Inflammatory macrophage treated with lipopolysaccharide for 1 hour (primary cell): ENCODE measurements at regions not wholly inside any gene's neighbourhood (a gene's known extent, or its start where the extent isn't known, plus 50 kb on each side); places are given as distances from the start of the nearest gene placed in this dataset.
A peak's percentile ranks its signal among the peaks of the same experiment; 100 is the strongest.

Experiments used
- DNase-seq, 2 donors: peaks; one replicate each; pipeline ENCODE4 v3.0.0-alpha.2; 2020 to 2022

DNA sequence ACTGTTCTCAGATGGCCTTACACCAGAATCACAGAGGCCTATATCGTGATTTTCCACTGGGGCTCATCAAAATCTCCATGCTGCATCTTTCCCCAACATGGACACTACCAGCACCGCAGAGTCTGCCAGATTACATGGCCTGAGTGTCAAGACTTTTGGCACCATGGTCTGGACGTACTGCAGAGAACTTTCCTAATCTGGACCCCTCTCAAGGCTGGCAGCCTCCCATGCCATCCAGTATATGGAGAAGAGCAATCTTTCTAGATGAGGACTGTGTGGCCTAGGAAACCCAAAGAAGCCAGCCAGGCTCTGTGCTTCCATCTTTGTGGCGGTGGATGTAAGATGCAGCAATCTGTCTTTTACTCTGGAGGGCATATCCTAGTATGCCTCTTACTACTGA is 139.2 kb downstream of the ADAMTS15 start:
- no peak for DNase-seq

- DNase-seq = no peak
These were observed 140.0 kb downstream of the ADAMTS15 start for GRCh38 chr11:130588471-130588870.

DNA sequence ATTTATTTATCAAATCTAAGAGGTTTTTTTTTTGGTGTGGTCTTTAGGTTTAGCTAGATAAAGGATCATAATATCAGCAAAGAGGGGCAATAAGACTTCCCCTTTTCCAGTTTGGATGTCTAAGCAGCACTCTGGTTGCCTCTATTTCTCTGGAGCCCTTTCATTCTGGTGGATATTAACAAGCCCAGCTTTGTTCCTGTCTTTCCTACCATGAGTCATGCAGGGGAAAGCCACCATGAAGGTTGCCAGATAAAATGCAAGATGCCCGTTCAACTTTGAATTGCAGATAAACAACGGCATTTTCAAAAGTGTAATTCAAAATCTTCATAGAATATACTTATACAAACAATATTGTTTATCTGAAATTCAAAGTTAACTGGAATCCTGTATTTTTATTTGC is 143.6 kb downstream of the ADAMTS15 start:
- DNase-seq = no peak

- DNase-seq = no peak
These were observed 144.6 kb downstream of the ADAMTS15 start for GRCh38 chr11:130593064-130593463.

DNA sequence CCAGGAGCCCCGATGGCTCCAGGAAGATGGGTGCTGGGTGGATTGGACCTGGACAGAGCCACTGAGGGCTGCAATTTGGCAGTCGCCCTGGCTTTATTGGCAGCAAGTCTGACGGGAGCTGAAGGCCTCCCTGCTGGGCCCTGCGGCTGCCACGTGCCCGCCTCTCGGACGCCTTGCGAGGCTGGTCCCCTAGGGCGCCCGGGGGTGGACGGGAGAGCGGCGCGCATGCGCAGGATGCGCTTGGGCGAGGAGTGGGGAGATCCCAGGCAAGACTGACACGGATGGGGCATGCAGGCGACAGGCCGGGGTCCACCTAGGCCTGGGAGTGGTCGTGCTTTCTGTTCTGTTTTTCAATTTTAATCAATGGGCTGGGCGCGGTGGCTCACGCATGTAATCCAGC is 150.0 kb downstream of the ADAMTS15 start:
- no peak for DNase-seq

GRCh38 chr11:130599073-130599654 is 150.7 kb downstream of the ADAMTS15 start:
- DNase-seq = no peak

DNA sequence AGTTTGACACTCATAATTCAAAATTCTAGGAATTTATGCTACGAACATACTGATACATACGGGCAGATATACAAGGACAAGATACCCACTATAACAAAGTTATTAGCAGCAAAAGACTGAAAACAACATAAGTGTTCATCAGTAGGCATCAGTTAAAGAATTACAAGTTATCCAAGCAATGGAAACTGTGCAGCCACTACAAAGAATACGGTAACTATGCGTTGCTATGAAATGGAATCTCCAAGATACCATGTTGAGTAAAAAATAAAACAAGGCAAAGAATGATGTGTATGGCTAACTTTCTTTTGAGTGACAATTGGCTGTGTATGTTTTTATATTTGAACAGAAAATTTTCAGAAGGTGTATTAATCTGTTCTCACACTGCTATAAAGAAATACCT is 151.7 kb downstream of the ADAMTS15 start:
- DNase-seq = no peak

- DNase-seq = no peak
These were observed 152.2 kb downstream of the ADAMTS15 start for GRCh38 chr11:130600616-130601015.

DNA sequence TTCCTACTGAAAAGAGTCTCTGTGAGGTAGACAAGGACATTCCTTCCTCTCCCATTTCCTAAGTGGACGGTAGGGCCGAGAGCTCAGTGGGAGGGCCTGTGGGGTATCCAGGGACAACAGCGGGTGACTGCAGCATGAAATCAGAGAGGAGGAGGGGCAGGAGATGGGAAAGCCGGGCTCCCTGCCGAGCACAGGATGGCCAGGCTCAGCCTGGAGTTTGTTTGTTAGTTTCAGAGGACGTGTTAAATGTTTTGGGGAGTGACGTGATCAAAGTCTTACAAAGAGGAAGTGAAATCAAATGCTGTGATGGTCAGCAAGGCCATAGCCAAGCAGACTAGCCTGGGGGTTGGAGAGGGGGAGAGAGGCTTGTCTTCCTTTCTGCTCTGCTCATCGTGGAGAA is 152.7 kb downstream of the ADAMTS15 start:
- DNase-seq = peak in 1 of 2 donors; percentile 8

- DNase-seq = no peak
These were observed 153.5 kb downstream of the ADAMTS15 start for GRCh38 chr11:130601764-130602460.

GRCh38 chr11:130602641-130603334 is 154.3 kb downstream of the ADAMTS15 start:
- DNase-seq = no peak

DNA sequence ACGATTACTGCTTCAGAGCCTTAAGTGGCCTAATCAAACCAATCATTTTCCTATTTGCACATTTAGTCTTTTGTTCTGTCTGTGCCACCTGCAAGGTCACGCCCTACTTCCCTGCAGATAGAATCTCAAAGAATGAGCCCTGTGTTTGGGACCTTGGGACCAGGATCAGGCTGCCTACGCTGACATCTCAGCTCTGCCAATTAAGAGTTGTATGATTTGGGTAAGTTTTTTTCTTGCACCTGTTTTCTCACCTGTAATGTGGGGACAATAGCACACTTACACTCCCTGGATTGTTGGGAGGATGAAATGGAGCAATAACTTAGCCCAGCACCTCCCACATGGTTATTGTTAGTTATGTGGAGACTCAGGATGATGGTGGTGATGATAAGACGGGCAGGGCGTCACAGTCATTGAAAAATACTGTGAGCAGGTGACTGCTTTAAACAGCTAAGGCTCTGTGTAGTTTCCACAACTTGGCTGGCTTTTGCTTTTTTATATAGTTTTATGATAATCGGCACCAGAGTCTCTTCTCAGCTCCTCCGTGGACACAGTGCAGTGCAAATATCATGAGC is 155.0 kb downstream of the ADAMTS15 start:
- DNase-seq = no peak

DNA sequence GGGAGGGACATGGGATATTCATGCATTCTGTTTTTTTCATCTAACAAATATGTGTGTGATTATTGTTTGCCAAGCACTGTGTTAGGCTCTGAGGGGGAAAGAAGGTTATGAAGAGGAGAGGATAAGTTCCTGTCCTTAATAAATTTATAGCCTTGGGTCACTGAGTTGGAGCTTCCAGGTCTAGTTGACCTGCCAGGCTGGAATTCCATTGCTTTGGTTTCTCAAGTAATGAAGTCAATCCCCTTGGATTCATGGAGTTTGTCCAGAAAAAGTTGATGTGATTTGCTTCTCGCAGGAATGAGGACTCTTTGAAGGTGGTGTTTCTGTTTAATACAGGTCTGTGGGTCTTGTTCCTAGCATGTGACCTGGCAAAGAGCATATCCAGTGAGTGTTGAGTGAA is 156.2 kb downstream of the ADAMTS15 start:
- no peak for DNase-seq

GRCh38 chr11:130606178-130606577 is 157.7 kb downstream of the ADAMTS15 start:
- no peak for DNase-seq

- DNase-seq = no peak
These were observed 158.5 kb downstream of the ADAMTS15 start for GRCh38 chr11:130606781-130607511.

GRCh38 chr11:130608287-130608686 is 159.8 kb downstream of the ADAMTS15 start:
- DNase-seq = no peak

- DNase-seq = no peak
These were observed 160.9 kb downstream of the ADAMTS15 start for GRCh38 chr11:130609121-130610035.

DNA sequence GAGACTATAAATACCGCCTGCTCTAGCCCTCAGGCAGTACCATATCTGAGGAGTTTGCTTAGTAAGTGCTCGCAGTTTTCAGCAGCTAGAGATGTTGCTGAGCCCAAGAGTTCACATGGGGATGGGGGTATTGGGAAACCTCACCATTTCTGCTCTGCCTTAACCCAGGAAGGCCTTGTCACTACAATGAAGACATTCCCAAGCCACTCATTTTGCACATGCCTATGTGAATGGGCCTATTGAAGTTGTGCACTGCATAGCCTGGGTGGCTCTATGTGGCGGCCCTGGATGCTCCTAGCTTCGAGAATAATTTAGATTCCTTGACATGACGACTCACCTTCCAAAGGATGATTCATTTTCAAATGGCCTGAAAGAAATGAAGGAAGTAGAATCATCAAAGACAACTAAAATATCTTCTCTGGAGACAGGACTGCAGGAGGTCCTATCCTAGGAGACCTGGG is 163.4 kb downstream of the ADAMTS15 start:
- peak in 1 of 2 donors; percentile 2 for DNase-seq

DNA sequence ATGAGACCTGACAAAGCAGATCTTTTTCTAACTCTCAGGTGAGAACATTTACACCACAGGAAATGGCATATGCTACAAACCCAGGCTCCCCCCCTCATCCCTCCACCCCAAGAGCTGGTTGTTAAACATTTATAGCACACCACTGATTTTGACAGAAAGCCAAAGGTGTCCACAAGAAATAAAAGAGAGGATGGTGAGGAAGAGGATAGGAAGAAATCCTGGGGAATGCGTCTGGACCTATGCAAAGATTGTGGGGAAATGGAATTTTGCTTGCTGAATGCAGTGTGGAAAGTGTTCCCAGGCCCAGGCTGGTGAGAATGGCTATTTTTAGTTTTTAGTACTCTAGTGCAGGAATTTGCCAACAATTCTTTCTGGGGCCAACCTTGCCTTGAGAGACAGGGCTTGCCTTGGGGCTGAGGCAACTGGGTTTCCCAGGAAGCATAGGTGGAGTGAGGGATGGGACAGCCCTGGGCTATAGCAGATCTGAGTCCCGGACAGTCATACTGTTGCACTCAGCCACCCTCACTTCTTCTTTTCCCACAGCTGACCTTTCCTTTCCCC is 163.9 kb downstream of the ADAMTS15 start:
- DNase-seq = peak; percentile 3 to 19

GRCh38 chr11:130613396-130613795 is 165.0 kb downstream of the ADAMTS15 start:
- DNase-seq = no peak

DNA sequence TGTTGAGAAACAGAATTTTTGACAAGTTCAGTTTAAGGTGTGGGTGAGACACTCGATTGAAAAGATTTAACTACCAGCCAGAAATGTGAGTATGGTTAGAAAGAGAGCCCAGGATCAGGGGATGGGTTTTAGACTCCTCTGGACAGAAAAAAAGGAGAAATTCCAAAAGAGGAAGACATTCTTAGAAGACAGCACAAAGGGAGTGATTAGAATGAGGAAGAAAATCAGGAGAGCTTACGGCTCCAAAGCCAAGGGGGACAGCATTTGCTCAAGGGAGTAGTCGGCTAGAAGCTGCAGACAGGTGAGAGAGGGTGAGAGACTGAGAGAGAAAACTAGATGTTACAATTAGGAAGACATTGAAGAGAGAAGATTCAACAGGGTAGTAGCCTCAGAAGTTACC is 166.1 kb downstream of the ADAMTS15 start:
- peak; percentile 14 to 16 for DNase-seq

DNA sequence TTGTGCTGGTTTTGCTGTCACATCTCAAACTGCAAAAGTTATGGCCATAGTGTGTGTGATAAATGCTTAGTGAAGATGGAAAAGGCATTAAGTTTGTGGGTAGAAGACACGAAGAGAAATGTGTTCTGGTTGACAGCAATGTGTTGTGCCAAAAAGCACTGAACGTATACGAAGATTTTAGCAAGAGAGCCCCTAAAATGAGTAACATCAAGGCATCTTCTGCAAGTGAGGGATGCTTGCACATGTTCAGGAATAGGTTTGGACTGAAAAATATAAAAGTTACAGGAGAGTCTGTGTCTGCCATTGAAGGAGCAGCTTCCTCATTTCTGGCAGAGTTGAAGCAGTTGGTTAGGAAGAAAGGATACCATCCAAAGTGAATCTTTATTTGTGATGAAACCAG is 167.1 kb downstream of the ADAMTS15 start:
- DNase-seq = no peak
